HUES64 (cell line): ENCODE measurements at regions not wholly inside any gene's neighbourhood (a gene's known extent, or its start where the extent isn't known, plus 50 kb on each side); places are given as distances from the start of the nearest gene placed in this dataset.

ENCODE experiments used
- H3K27ac ChIP-seq: 2 replicates; pipeline ENCODE4 v1.7.0; 2013; ENCODE audit warnings: low read depth, low read length, inconsistent platforms
- H3K27me3 ChIP-seq: 2 replicates; pipeline ENCODE4 v1.6.1; 2013; ENCODE audit warnings: mild to moderate bottlenecking, low read length; ENCODE audit not compliant: insufficient read depth
- H3K36me3 ChIP-seq: 2 replicates; pipeline ENCODE4 v1.6.1; 2013; ENCODE audit warnings: mild to moderate bottlenecking, low read length; ENCODE audit not compliant: insufficient read depth
- H3K4me1 ChIP-seq: 2 replicates; pipeline ENCODE4 v1.6.1; 2013; ENCODE audit warnings: mild to moderate bottlenecking, low read length, moderate library complexity; ENCODE audit not compliant: insufficient read depth
- H3K4me3 ChIP-seq: 2 replicates; pipeline ENCODE4 v1.5.1; 2013; ENCODE audit warnings: mild to moderate bottlenecking, low read length, moderate library complexity
- H3K9ac ChIP-seq: 2 replicates; pipeline ENCODE4 v1.6.1; 2013; ENCODE audit warnings: mild to moderate bottlenecking, low read depth, low read length
- H3K9me3 ChIP-seq: 2 replicates; pipeline ENCODE4 v1.6.1; 2013; ENCODE audit warnings: low read depth, low read length; ENCODE audit not compliant: insufficient read depth
- WGBS: fragments of 150-250, 120-280 bp; methylation state at CpG from one replicate; pipeline ENCODE4 v1.1.7; 2013; ENCODE audit warnings: missing lambda C conversion rate; 5-methylcytosine and 5-hydroxymethylcytosine counted together

- Histone ChIP-seq H3K4me1 (no peaks in the 10 kb centered on the region), H3K9ac (no peak overlapping the region), H3K36me3 (no peaks in the 10 kb centered on the region), H3K9me3 (peaks cover 9% of the 10 kb centered on the region; the same call in 1 of the 2 replicates), H3K27me3 (no peaks in the 10 kb centered on the region), H3K4me3 (no peak overlapping the region), H3K27ac (no peak overlapping the region)
- 94% methylated on average over 3 of the region's 3 CpGs for WGBS
These were observed 567.2 kb downstream of the DNAJB9 start for GRCh38 chr7:109136893-109137292.

- Histone ChIP-seq H3K4me3 (no peak overlapping the region), H3K27ac (no peak overlapping the region), H3K27me3 (no peaks in the 10 kb centered on the region), H3K9me3 (no peaks in the 10 kb centered on the region), H3K36me3 (no peaks in the 10 kb centered on the region), H3K9ac (no peak overlapping the region), H3K4me1 (no peaks in the 10 kb centered on the region)
- WGBS: 96% methylated on average over 2 of the region's 2 CpGs
These were observed 585.1 kb downstream of the DNAJB9 start for GRCh38 chr7:109154748-109155147.

- Histone ChIP-seq H3K9ac (no peak overlapping the region), H3K4me3 (no peak overlapping the region), H3K27me3 (no peaks in the 10 kb centered on the region), H3K9me3 (no peaks in the 10 kb centered on the region), H3K27ac (no peak overlapping the region), H3K36me3 (no peaks in the 10 kb centered on the region), H3K4me1 (peaks cover 7% of the 10 kb centered on the region)
- WGBS: 74% methylated on average over 3 of the region's 3 CpGs
These were observed 588.6 kb downstream of the DNAJB9 start for GRCh38 chr7:109158246-109158645.

- H3K4me1 ChIP-seq: no peaks in the 10 kb centered on the region
- no peaks in the 10 kb centered on the region for H3K27me3 ChIP-seq
- no peak overlapping the region for H3K4me3 ChIP-seq
- H3K9me3 ChIP-seq: 0 out of 2 replicates have a peak, but pooled peaks cover 2% of the 10 kb centered on the region
- no peak overlapping the region for H3K9ac ChIP-seq
- H3K36me3 ChIP-seq: no peaks in the 10 kb centered on the region
- H3K27ac ChIP-seq: no peak overlapping the region
These were observed 607.0 kb downstream of the DNAJB9 start for GRCh38 chr7:109176661-109177060.

- no peaks in the 10 kb centered on the region for H3K4me1 ChIP-seq
- WGBS: 96% methylated on average over 1 of the region's 2 CpGs
These were observed 608.7 kb downstream of the DNAJB9 start for GRCh38 chr7:109178342-109178741.

GRCh38 chr7:109179601-109180000 is 609.9 kb downstream of the DNAJB9 start:
- no peaks in the 10 kb centered on the region for H3K4me1 ChIP-seq
- no peaks in the 10 kb centered on the region for H3K36me3 ChIP-seq
- H3K27ac ChIP-seq: no peak overlapping the region
- no peak overlapping the region for H3K4me3 ChIP-seq
- 95% methylated on average over 3 of the region's 3 CpGs for WGBS
- H3K9ac ChIP-seq: no peak overlapping the region
- no peaks in the 10 kb centered on the region for H3K27me3 ChIP-seq
- peaks cover 11% of the 10 kb centered on the region; the same call in 1 of the 2 replicates for H3K9me3 ChIP-seq

More at GRCh38 chr7:109178342-109178741, 608.7 kb downstream of the DNAJB9 start:
- Histone ChIP-seq H3K9me3 (peaks cover 8% of the 10 kb centered on the region; the same call in 1 of the 2 replicates), H3K36me3 (no peaks in the 10 kb centered on the region), H3K27me3 (no peaks in the 10 kb centered on the region), H3K27ac (no peak overlapping the region), H3K9ac (no peak overlapping the region), H3K4me3 (no peak overlapping the region)

- Histone ChIP-seq H3K4me3 (no peak overlapping the region), H3K27ac (no peak overlapping the region), H3K27me3 (no peaks in the 10 kb centered on the region), H3K4me1 (no peaks in the 10 kb centered on the region), H3K9ac (no peak overlapping the region), H3K9me3 (no peaks in the 10 kb centered on the region), H3K36me3 (no peaks in the 10 kb centered on the region)
- WGBS: 96% methylated on average over 2 of the region's 2 CpGs
These were observed 621.2 kb downstream of the DNAJB9 start for GRCh38 chr7:109190766-109191398.

- H3K36me3 ChIP-seq: no peaks in the 10 kb centered on the region
- H3K4me3 ChIP-seq: no peak overlapping the region
- no peak overlapping the region for H3K27ac ChIP-seq
- no peaks in the 10 kb centered on the region for H3K9me3 ChIP-seq
- no peaks in the 10 kb centered on the region for H3K4me1 ChIP-seq
- H3K27me3 ChIP-seq: no peaks in the 10 kb centered on the region
- H3K9ac ChIP-seq: no peak overlapping the region
- 98% methylated on average over 2 of the region's 2 CpGs for WGBS
These were observed 636.5 kb downstream of the DNAJB9 start for GRCh38 chr7:109206196-109206595.

- Histone ChIP-seq H3K27me3 (no peaks in the 10 kb centered on the region), H3K27ac (no peak overlapping the region), H3K4me1 (no peaks in the 10 kb centered on the region), H3K9me3 (no peaks in the 10 kb centered on the region), H3K36me3 (no peaks in the 10 kb centered on the region), H3K9ac (no peak overlapping the region), H3K4me3 (no peak overlapping the region)
- 98% methylated on average over 3 of the region's 3 CpGs for WGBS
These were observed 643.4 kb downstream of the DNAJB9 start for GRCh38 chr7:109213081-109213480.

- H3K4me1 ChIP-seq: no peaks in the 10 kb centered on the region
- no peaks in the 10 kb centered on the region for H3K9me3 ChIP-seq
- H3K9ac ChIP-seq: no peak overlapping the region
- no peaks in the 10 kb centered on the region for H3K27me3 ChIP-seq
- H3K27ac ChIP-seq: no peak overlapping the region
- H3K4me3 ChIP-seq: no peak overlapping the region
- WGBS: 92% methylated on average over 3 of the region's 3 CpGs
- H3K36me3 ChIP-seq: no peaks in the 10 kb centered on the region
These were observed 645.7 kb downstream of the DNAJB9 start for GRCh38 chr7:109215341-109215740.

GRCh38 chr7:109224100-109224499 is 654.4 kb downstream of the DNAJB9 start:
- no peaks in the 10 kb centered on the region for H3K9me3 ChIP-seq
- H3K9ac ChIP-seq: no peak overlapping the region
- 89% methylated on average over 2 of the region's 2 CpGs for WGBS
- no peak overlapping the region for H3K27ac ChIP-seq
- H3K4me1 ChIP-seq: no peaks in the 10 kb centered on the region
- no peak overlapping the region for H3K4me3 ChIP-seq
- no peaks in the 10 kb centered on the region for H3K27me3 ChIP-seq
- no peaks in the 10 kb centered on the region for H3K36me3 ChIP-seq

- H3K4me3 ChIP-seq: no peak overlapping the region
- H3K27me3 ChIP-seq: no peaks in the 10 kb centered on the region
- no peaks in the 10 kb centered on the region for H3K36me3 ChIP-seq
- no peak overlapping the region for H3K27ac ChIP-seq
- no peaks in the 10 kb centered on the region for H3K9me3 ChIP-seq
- no CpG with 5 or more reads among the region's 1 CpG for WGBS
- H3K4me1 ChIP-seq: peaks cover 1% of the 10 kb centered on the region; the same call in 1 of the 2 replicates
- H3K9ac ChIP-seq: no peak overlapping the region
These were observed 657.0 kb downstream of the DNAJB9 start for GRCh38 chr7:109226699-109227098.
